KMS-11 (cell line): ENCODE measurements at regions not wholly inside any gene's neighbourhood (a gene's known extent, or its start where the extent isn't known, plus 50 kb on each side); places are given as distances from the start of the nearest gene placed in this dataset.

Experiments used
- H2AFZ ChIP-seq: fragments of 200-600 bp; sonication (generic); 2 replicates; pipeline ENCODE4 v1.6.1; 2016; ENCODE audit warnings: antibody characterized with exemption, mixed run types, low read depth
- H3K27ac ChIP-seq: fragments of 200-600 bp; sonication (generic); 2 replicates; pipeline ENCODE4 v1.6.1; 2016; ENCODE audit warnings: mild to moderate bottlenecking, mixed run types
- H3K27me3 ChIP-seq: fragments of 200-600 bp; sonication (generic); 2 replicates; pipeline ENCODE4 v1.6.1; 2017; ENCODE audit warnings: mild to moderate bottlenecking, low read depth, mixed run types, moderate library complexity; ENCODE audit not compliant: insufficient read depth
- H3K36me3 ChIP-seq: fragments of 200-600 bp; sonication (generic); 2 replicates; pipeline ENCODE4 v1.6.1; 2017; ENCODE audit warnings: mild to moderate bottlenecking, mixed run types; ENCODE audit not compliant: insufficient read depth
- H3K4me1 ChIP-seq: fragments of 200-600 bp; sonication (generic); 2 replicates; pipeline ENCODE4 v1.6.1; 2016; ENCODE audit warnings: mild to moderate bottlenecking, low read depth, mixed run types; ENCODE audit not compliant: poor library complexity, severe bottlenecking
- H3K4me2 ChIP-seq: fragments of 200-600 bp; sonication (generic); 2 replicates; pipeline ENCODE4 v1.7.0; 2016; ENCODE audit warnings: mild to moderate bottlenecking, mixed run types
- H3K4me3 ChIP-seq: fragments of 200-600 bp; sonication (generic); IDR thresholded peaks from 2 replicates; pipeline ENCODE4 v1.6.1; 2017; ENCODE audit warnings: low read depth, low read length, mixed read lengths; ENCODE audit not compliant: insufficient read depth
- H3K79me2 ChIP-seq: fragments of 200-600 bp; sonication (generic); 2 replicates; pipeline ENCODE4 v1.6.1; 2016; ENCODE audit warnings: low read depth, mixed run types; ENCODE audit not compliant: insufficient read depth
- H3K9ac ChIP-seq: fragments of 200-600 bp; sonication (generic); 2 replicates; pipeline ENCODE4 v1.6.1; 2016; ENCODE audit warnings: mild to moderate bottlenecking, mixed run types
- H4K20me1 ChIP-seq: fragments of 200-600 bp; sonication (generic); 2 replicates; pipeline ENCODE4 v1.6.1; 2016; ENCODE audit warnings: mild to moderate bottlenecking, mixed run types; ENCODE audit not compliant: insufficient read depth
- TF ChIP-seq, protein P1 (sequence below): fragments of 200-600 bp; sonication (generic); conservative IDR thresholded peaks from 2 replicates; pipeline ENCODE4 v1.6.1; 2017; ENCODE audit warnings: low read depth, mild to moderate bottlenecking, antibody characterized with exemption, low read length, moderate library complexity, mixed read lengths

GRCh38 chr6:169337886-169338445 lies 84.3 kb upstream of the THBS2 start:
- H3K27me3 ChIP-seq = no peaks in the 10 kb centered on the region

DNA sequence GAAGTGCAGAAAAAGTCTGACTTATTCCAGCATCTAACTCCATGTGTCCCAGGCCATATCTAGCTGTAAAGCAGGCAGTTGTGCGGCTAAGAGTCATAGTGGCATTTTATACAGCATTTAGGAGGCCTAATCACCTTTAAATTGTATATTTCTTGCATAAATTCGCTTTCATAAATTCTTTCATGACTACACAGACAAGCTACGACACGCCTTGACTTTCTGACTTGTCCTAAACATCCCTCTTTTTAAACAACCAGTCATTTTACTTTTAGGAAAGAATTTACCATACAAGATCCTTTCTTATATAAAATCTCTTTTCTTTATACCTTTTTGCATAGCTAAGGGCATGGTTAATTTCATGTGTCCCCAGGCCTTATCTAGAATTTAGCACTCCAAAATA lies 81.7 kb upstream of the THBS2 start:
- Histone ChIP-seq H4K20me1 (no peaks in the 10 kb centered on the region), H3K9ac (no peak overlapping the region), H3K4me2 (no peak overlapping the region), H3K27ac (no peak overlapping the region), H2AFZ (no peak overlapping the region), H3K4me1 (no peaks in the 10 kb centered on the region), H3K4me3 (no peak overlapping the region), H3K79me2 (no peaks in the 10 kb centered on the region), H3K27me3 (no peaks in the 10 kb centered on the region), H3K36me3 (no peaks in the 10 kb centered on the region)
- TF ChIP-seq, protein P1, sequence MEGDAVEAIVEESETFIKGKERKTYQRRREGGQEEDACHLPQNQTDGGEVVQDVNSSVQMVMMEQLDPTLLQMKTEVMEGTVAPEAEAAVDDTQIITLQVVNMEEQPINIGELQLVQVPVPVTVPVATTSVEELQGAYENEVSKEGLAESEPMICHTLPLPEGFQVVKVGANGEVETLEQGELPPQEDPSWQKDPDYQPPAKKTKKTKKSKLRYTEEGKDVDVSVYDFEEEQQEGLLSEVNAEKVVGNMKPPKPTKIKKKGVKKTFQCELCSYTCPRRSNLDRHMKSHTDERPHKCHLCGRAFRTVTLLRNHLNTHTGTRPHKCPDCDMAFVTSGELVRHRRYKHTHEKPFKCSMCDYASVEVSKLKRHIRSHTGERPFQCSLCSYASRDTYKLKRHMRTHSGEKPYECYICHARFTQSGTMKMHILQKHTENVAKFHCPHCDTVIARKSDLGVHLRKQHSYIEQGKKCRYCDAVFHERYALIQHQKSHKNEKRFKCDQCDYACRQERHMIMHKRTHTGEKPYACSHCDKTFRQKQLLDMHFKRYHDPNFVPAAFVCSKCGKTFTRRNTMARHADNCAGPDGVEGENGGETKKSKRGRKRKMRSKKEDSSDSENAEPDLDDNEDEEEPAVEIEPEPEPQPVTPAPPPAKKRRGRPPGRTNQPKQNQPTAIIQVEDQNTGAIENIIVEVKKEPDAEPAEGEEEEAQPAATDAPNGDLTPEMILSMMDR = no peak

More at GRCh38 chr6:169337886-169338445, 84.3 kb upstream of the THBS2 start:
- no peak overlapping the region for H3K27ac ChIP-seq
- no peaks in the 10 kb centered on the region for H4K20me1 ChIP-seq
- no peaks in the 10 kb centered on the region for H3K36me3 ChIP-seq
- no peaks in the 10 kb centered on the region for H3K4me1 ChIP-seq
- no peak overlapping the region for H3K4me3 ChIP-seq
- no peak overlapping the region for H2AFZ ChIP-seq
- H3K79me2 ChIP-seq = no peaks in the 10 kb centered on the region
- TF ChIP-seq, protein P1 = no peak
- no peak overlapping the region for H3K9ac ChIP-seq
- no peak overlapping the region for H3K4me2 ChIP-seq

DNA sequence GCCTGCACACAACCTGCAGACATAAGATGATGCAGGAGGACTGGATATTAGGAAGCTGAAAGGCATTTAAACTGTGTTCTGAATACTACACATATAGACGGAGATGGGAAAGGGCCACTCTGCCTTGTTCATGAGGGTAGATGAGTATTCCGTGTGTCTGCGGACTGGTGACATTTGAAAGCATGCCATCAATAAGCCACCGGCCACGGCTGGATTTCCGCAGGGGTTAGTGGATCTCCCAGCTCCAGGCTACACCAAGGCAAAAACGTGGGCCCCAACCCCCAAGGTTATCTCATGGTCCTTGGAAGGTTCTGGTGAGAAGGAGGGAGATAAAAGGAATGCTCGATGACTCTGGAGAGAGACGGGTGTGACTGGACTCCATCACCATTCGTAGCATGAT lies 78.6 kb upstream of the THBS2 start:
- no peaks in the 10 kb centered on the region for H3K4me1 ChIP-seq
- no peak overlapping the region for H2AFZ ChIP-seq
- TF ChIP-seq, protein P1 = no peak
- H3K36me3 ChIP-seq = no peaks in the 10 kb centered on the region
- no peak overlapping the region for H3K9ac ChIP-seq
- H3K4me3 ChIP-seq = no peak overlapping the region
- no peak overlapping the region for H3K4me2 ChIP-seq
- H3K27me3 ChIP-seq = no peaks in the 10 kb centered on the region; the same call in 1 of the 2 replicates
- no peak overlapping the region for H3K27ac ChIP-seq
- no peaks in the 10 kb centered on the region for H4K20me1 ChIP-seq
- no peaks in the 10 kb centered on the region for H3K79me2 ChIP-seq

- Histone ChIP-seq H3K36me3 (no peaks in the 10 kb centered on the region), H4K20me1 (no peaks in the 10 kb centered on the region), H3K27ac (no peak overlapping the region), H3K4me2 (no peak overlapping the region), H3K4me3 (no peak overlapping the region), H3K4me1 (no peaks in the 10 kb centered on the region), H3K79me2 (no peaks in the 10 kb centered on the region), H3K9ac (no peak overlapping the region), H2AFZ (no peak overlapping the region), H3K27me3 (no peaks in the 10 kb centered on the region; the same call in 1 of the 2 replicates)
- TF ChIP-seq, protein P1 = no peak
These were observed 74.6 kb upstream of the THBS2 start for GRCh38 chr6:169328112-169328801.
